HEK293 (cell line): ENCODE measurements at regions not wholly inside any gene's neighbourhood (a gene's known extent, or its start where the extent isn't known, plus 50 kb on each side); places are given as distances from the start of the nearest gene placed in this dataset.

Experiments
- CTCF ChIA-PET: fragments of 350-600 bp; formaldehyde crosslinking; extraction: SDS; loops from one replicate; lab custom pipeline; 2021; ENCODE audit warnings: antibody characterized with exemption; lab: Yijun Ruan, JAX
- POLR2A ChIA-PET: fragments of 300-600 bp; formaldehyde crosslinking; extraction: SDS; loops from one replicate; lab custom pipeline; 2020; ENCODE audit warnings: antibody characterized with exemption, inconsistent platforms; lab: Yijun Ruan, JAX
- H3K27ac ChIP-seq: fragments of 200-500 bp; sonication (Bioruptor generic); 2 replicates; pipeline ENCODE4 v1.5.1; 2014; ENCODE audit warnings: low read depth, low read length, control low read depth, inconsistent platforms; ENCODE audit errors: extremely low read depth
- H3K36me3 ChIP-seq, 2 experiments: fragments of 200-500 bp in 1 of 2; sonication (Bioruptor generic) in 1 of 2; 1 replicate in 1 of 2; 2 replicates in 1 of 2; pipeline ENCODE4 v1.5.1; 2014 to 2017; ENCODE audit warnings: inconsistent platforms in 2 of 2, low read length in 2 of 2; ENCODE audit not compliant: control insufficient read depth in 2 of 2, insufficient read depth in 1 of 2
- H3K4me1 ChIP-seq: fragments of 200-500 bp; sonication (Bioruptor generic); 2 replicates; pipeline ENCODE4 v1.5.1; 2014; ENCODE audit warnings: mild to moderate bottlenecking, low read length, inconsistent platforms; ENCODE audit not compliant: control insufficient read depth, insufficient read depth
- H3K4me3 ChIP-seq: 2 replicates; pipeline ENCODE4 v1.5.1; 2011; ENCODE audit warnings: low read depth, mild to moderate bottlenecking, control low read depth, low read length, moderate library complexity
- H3K9me3 ChIP-seq: fragments of 200-500 bp; sonication (Bioruptor generic); 2 replicates; pipeline ENCODE4 v1.5.1; 2014; ENCODE audit warnings: low read depth, low read length, inconsistent platforms; ENCODE audit not compliant: control insufficient read depth, insufficient read depth
- GFI1B ChIP-seq: fragments of 450-650 bp; formaldehyde crosslinking; IDR thresholded peaks from 2 replicates; pipeline ENCODE4 v1.5.1; 2016; ENCODE audit warnings: missing biosample characterization, missing genetic modification characterization
- TRIM28 ChIP-seq: IDR thresholded peaks from 2 replicates; pipeline ENCODE4 v1.6.1; 2011; ENCODE audit warnings: low read length, control low read depth, borderline replicate concordance
- ZBTB21 ChIP-seq: fragments of 450-650 bp; formaldehyde crosslinking; IDR thresholded peaks from 2 replicates; pipeline ENCODE4 v1.5.1; 2017; ENCODE audit warnings: missing biosample characterization, missing genetic modification characterization
- ZBTB48 ChIP-seq: fragments of 450-650 bp; formaldehyde crosslinking; IDR thresholded peaks from 2 replicates; pipeline ENCODE4 v1.5.1; 2016; ENCODE audit warnings: missing biosample characterization, missing genetic modification characterization
- ZEB2 ChIP-seq: fragments of 450-650 bp; formaldehyde crosslinking; IDR thresholded peaks from 2 replicates; pipeline ENCODE4 v1.5.1; 2016; ENCODE audit warnings: missing biosample characterization, missing genetic modification characterization
- ZFHX2 ChIP-seq: fragments of 450-650 bp; formaldehyde crosslinking; conservative IDR thresholded peaks from 2 replicates; pipeline ENCODE4 v1.5.1; 2016; ENCODE audit warnings: missing biosample characterization, missing genetic modification characterization
- ZNF112 ChIP-seq: fragments of 450-650 bp; formaldehyde crosslinking; IDR thresholded peaks from 2 replicates; pipeline ENCODE4 v1.5.0; 2017; ENCODE audit warnings: missing biosample characterization, missing genetic modification characterization
- ZNF16 ChIP-seq: fragments of 450-650 bp; formaldehyde crosslinking; IDR thresholded peaks from 2 replicates; pipeline ENCODE4 v1.5.1; 2016; ENCODE audit warnings: low read depth, missing biosample characterization, missing genetic modification characterization
- ZNF2 ChIP-seq: fragments of 450-650 bp; formaldehyde crosslinking; IDR thresholded peaks from 2 replicates; pipeline ENCODE4 v1.5.1; 2016; ENCODE audit warnings: missing biosample characterization, missing genetic modification characterization
- ZNF324 ChIP-seq: fragments of 450-650 bp; formaldehyde crosslinking; IDR thresholded peaks from 2 replicates; pipeline ENCODE4 v1.5.1; 2016; ENCODE audit warnings: missing biosample characterization, missing genetic modification characterization
- ZNF426 ChIP-seq: fragments of 450-650 bp; formaldehyde crosslinking; IDR thresholded peaks from 2 replicates; pipeline ENCODE4 v1.5.1; 2017; ENCODE audit warnings: missing biosample characterization, missing genetic modification characterization, mild to moderate bottlenecking, inconsistent platforms, moderate library complexity
- ZNF555 ChIP-seq: fragments of 450-650 bp; formaldehyde crosslinking; conservative IDR thresholded peaks from 2 replicates; pipeline ENCODE4 v1.5.1; 2017; ENCODE audit warnings: missing biosample characterization, mild to moderate bottlenecking, missing genetic modification characterization, inconsistent platforms
- ZNF558 ChIP-seq: fragments of 450-650 bp; formaldehyde crosslinking; IDR thresholded peaks from 2 replicates; pipeline ENCODE4 v1.5.1; 2016; ENCODE audit warnings: missing biosample characterization, missing genetic modification characterization
- ZNF600 ChIP-seq: fragments of 450-650 bp; formaldehyde crosslinking; IDR thresholded peaks from 2 replicates; pipeline ENCODE4 v1.5.1; 2016; ENCODE audit warnings: missing biosample characterization, missing genetic modification characterization
- TF ChIP-seq, protein P1 (sequence below): sonication (generic); formaldehyde crosslinking; IDR thresholded peaks from 2 replicates; pipeline ENCODE4 v1.8.1; 2022; ENCODE audit warnings: mild to moderate bottlenecking, moderate library complexity, missing genetic modification reagents
- TF ChIP-seq, protein P2 (sequence below): fragments of 450-650 bp; formaldehyde crosslinking; IDR thresholded peaks from 2 replicates; pipeline ENCODE4 v1.5.1; 2017; ENCODE audit warnings: missing biosample characterization, missing genetic modification characterization
- TF ChIP-seq, protein P3 (sequence below): fragments of 450-650 bp; formaldehyde crosslinking; IDR thresholded peaks from 2 replicates; pipeline ENCODE4 v1.5.1; 2016; ENCODE audit warnings: missing biosample characterization, missing genetic modification characterization
- TF ChIP-seq, protein P4 (sequence below): fragments of 450-650 bp; IDR thresholded peaks from 2 replicates; pipeline ENCODE4 v1.5.1; 2018; ENCODE audit warnings: missing biosample characterization, mild to moderate bottlenecking, missing genetic modification characterization

DNA sequence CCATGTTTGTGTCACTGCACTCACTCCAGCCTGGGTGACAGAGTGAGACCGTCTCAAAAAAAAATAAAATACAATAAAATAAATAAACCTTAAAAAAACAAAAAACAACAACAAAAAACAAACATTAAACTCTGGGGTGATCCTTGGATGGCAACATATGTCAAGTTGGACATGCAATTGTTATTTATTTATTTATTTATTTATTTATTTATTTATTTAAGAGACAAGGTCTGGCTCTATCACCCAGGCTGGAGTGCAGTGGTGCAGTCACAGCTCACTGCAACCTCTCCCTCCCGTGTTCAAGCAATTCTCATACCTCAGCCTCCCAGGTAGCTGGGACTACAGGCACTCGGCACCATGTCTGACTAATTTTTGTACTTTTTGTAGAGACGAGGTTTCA lies 275.5 kb downstream of the VPS13C start:
- ChIA-PET POLR2A (no interaction called here), CTCF (interaction anchor here (0.5 kb wide), 1 partner anchor 880 kb away, joined by 3 read pairs; no protein-coding TSS in a partner anchor)
- H3K27ac ChIP-seq: no peak overlapping the region
- no peak overlapping the region for H3K4me3 ChIP-seq
- no peaks in the 10 kb centered on the region for H3K4me1 ChIP-seq
- no peaks in the 10 kb centered on the region for H3K36me3 ChIP-seq
- TF ChIP-seq, protein P1, sequence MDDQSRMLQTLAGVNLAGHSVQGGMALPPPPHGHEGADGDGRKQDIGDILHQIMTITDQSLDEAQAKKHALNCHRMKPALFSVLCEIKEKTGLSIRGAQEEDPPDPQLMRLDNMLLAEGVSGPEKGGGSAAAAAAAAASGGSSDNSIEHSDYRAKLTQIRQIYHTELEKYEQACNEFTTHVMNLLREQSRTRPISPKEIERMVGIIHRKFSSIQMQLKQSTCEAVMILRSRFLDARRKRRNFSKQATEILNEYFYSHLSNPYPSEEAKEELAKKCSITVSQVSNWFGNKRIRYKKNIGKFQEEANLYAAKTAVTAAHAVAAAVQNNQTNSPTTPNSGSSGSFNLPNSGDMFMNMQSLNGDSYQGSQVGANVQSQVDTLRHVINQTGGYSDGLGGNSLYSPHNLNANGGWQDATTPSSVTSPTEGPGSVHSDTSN (CRISPR knock-in tag): no peak
- peak; percentile 13; the same call in 1 of the 2 replicates for TF ChIP-seq ZNF426
- H3K9me3 ChIP-seq: no peaks in the 10 kb centered on the region

DNA sequence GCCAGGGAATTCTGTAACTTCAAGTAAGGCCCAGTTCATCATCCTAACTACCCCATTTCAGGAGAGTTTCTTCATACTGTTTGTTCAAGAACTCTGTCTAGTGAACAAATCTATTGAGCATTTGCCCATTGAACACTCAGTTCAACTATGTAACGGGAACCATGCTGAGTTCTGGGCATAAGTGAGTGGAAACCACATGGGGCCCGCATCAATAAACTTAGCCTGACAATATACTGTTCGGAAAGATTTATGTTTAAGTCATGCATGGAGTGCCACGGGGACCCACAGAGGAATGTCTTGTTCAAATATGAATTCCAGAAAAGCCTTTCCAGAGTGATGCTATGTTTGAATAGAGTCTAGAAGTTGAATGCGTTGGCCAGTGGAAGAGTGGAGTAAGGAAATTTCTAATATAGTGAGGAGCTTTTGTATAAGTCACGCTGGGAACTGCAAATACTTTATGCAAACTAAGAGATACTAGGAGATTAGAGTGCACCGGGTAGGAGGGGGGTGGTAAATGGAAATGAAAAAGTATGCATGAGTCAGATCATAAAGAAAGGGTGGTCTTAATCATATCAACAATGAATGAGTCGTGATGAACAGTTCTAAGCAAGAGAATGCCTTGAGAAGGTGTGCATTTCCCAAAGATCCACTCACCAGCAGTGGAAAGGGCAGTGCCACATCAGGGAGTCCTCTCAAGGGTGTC lies 279.8 kb downstream of the VPS13C start:
- TF ChIP-seq, protein P2, sequence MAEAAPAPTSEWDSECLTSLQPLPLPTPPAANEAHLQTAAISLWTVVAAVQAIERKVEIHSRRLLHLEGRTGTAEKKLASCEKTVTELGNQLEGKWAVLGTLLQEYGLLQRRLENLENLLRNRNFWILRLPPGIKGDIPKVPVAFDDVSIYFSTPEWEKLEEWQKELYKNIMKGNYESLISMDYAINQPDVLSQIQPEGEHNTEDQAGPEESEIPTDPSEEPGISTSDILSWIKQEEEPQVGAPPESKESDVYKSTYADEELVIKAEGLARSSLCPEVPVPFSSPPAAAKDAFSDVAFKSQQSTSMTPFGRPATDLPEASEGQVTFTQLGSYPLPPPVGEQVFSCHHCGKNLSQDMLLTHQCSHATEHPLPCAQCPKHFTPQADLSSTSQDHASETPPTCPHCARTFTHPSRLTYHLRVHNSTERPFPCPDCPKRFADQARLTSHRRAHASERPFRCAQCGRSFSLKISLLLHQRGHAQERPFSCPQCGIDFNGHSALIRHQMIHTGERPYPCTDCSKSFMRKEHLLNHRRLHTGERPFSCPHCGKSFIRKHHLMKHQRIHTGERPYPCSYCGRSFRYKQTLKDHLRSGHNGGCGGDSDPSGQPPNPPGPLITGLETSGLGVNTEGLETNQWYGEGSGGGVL (tag by site-specific recombination): no peak
- TF ChIP-seq, protein P3, sequence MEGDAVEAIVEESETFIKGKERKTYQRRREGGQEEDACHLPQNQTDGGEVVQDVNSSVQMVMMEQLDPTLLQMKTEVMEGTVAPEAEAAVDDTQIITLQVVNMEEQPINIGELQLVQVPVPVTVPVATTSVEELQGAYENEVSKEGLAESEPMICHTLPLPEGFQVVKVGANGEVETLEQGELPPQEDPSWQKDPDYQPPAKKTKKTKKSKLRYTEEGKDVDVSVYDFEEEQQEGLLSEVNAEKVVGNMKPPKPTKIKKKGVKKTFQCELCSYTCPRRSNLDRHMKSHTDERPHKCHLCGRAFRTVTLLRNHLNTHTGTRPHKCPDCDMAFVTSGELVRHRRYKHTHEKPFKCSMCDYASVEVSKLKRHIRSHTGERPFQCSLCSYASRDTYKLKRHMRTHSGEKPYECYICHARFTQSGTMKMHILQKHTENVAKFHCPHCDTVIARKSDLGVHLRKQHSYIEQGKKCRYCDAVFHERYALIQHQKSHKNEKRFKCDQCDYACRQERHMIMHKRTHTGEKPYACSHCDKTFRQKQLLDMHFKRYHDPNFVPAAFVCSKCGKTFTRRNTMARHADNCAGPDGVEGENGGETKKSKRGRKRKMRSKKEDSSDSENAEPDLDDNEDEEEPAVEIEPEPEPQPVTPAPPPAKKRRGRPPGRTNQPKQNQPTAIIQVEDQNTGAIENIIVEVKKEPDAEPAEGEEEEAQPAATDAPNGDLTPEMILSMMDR (tag by site-specific recombination): no peak
- TF ChIP-seq ZNF558 (tag by site-specific recombination) (no peak), ZNF16 (tag by site-specific recombination) (no peak), ZNF112 (no peak), ZNF555 (no peak), ZNF600 (tag by site-specific recombination) (no peak), TRIM28 (no peak), ZNF324 (tag by site-specific recombination) (no peak), ZFHX2 (tag by site-specific recombination) (no peak), ZEB2 (no peak), ZBTB48 (tag by site-specific recombination) (no peak), GFI1B (tag by site-specific recombination) (no peak)
- TF ChIP-seq, protein P4, sequence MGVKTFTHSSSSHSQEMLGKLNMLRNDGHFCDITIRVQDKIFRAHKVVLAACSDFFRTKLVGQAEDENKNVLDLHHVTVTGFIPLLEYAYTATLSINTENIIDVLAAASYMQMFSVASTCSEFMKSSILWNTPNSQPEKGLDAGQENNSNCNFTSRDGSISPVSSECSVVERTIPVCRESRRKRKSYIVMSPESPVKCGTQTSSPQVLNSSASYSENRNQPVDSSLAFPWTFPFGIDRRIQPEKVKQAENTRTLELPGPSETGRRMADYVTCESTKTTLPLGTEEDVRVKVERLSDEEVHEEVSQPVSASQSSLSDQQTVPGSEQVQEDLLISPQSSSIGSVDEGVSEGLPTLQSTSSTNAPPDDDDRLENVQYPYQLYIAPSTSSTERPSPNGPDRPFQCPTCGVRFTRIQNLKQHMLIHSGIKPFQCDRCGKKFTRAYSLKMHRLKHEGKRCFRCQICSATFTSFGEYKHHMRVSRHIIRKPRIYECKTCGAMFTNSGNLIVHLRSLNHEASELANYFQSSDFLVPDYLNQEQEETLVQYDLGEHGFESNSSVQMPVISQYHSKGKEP: no peak
- ChIA-PET CTCF (no interaction called here), POLR2A (no interaction called here)
- H3K4me1 ChIP-seq: no peaks in the 10 kb centered on the region
- H3K4me3 ChIP-seq: no peak overlapping the region
- H3K9me3 ChIP-seq: no peaks in the 10 kb centered on the region
- no peak overlapping the region for H3K27ac ChIP-seq
- no peaks in the 10 kb centered on the region for H3K36me3 ChIP-seq

DNA sequence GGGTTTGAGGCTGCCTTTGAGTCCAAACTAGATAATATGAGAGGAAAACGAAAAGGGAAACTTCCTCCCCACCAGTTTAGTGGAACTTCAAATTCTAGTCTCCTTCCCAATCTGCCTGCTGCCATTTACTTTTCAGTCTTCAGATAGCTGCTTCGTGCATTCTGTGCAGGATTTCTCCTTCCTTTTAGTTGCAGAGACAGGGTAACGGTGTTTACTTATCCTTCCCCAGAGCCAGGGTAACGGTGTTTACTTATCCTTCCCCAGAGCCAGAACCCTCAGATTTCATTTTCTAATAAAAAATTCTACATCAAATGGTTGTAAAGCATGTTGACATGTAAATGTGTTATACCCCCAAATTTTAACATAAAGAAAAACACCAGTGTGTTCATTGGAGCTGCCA lies 282.6 kb downstream of the VPS13C start:
- Histone ChIP-seq H3K27ac (no peak overlapping the region), H3K36me3 (no peaks in the 10 kb centered on the region), H3K9me3 (no peaks in the 10 kb centered on the region), H3K4me1 (no peaks in the 10 kb centered on the region), H3K4me3 (no peak overlapping the region)
- ChIA-PET CTCF (no interaction called here), POLR2A (no interaction called here)
- TF ChIP-seq ZNF2 (tag by site-specific recombination) (no peak), ZBTB21 (tag by site-specific recombination) (no peak)
